Keratinocyte (primary cell): ENCODE measurements at regions not wholly inside any gene's neighbourhood (a gene's known extent, or its start where the extent isn't known, plus 50 kb on each side); places are given as distances from the start of the nearest gene placed in this dataset.

ENCODE experiments used
- DNase-seq: peaks from one replicate; pipeline ENCODE4 v3.0.0-alpha.2; 2011; ENCODE audit warnings: low read depth, missing footprints, low spot score
- FAIRE-seq: peaks from 2 replicates; lab custom pipeline; 2011; peaks lifted over from hg19 to GRCh38; lab: Jason Lieb, UNC
- H2AFZ ChIP-seq: 2 replicates; pipeline ENCODE4 v1.6.0; 2012; ENCODE audit warnings: low read length, control low read depth, inconsistent platforms; ENCODE audit not compliant: control insufficient read depth
- H3K27ac ChIP-seq: 2 replicates; pipeline ENCODE4 v1.5.1; 2011; ENCODE audit warnings: low read length; ENCODE audit not compliant: control insufficient read depth, insufficient read depth
- H3K27me3 ChIP-seq: 3 replicates; pipeline ENCODE4 v1.6.0; 2011; ENCODE audit warnings: low read length; ENCODE audit not compliant: control insufficient read depth, insufficient read depth; ENCODE audit errors: extremely low read depth
- H3K36me3 ChIP-seq, 2 experiments: 2 replicates in 1 of 2; 3 replicates in 1 of 2; pipeline ENCODE4 v1.5.1; 2011; ENCODE audit warnings: low read length in 2 of 2, mild to moderate bottlenecking in 1 of 2; ENCODE audit not compliant: control insufficient read depth in 2 of 2, insufficient read depth in 2 of 2; ENCODE audit errors: extremely low read depth in 1 of 2
- H3K4me1 ChIP-seq: 3 replicates; pipeline ENCODE4 v1.5.1; 2011; ENCODE audit warnings: low read length; ENCODE audit not compliant: control insufficient read depth, insufficient read depth; ENCODE audit errors: extremely low read depth
- H3K4me2 ChIP-seq: 3 replicates; pipeline ENCODE4 v1.6.0; 2011; ENCODE audit warnings: low read depth, low read length; ENCODE audit not compliant: control insufficient read depth, insufficient read depth; ENCODE audit errors: extremely low read depth
- H3K4me3 ChIP-seq, 3 experiments: fragments of 200-600 bp in 1 of 3; sonication (generic) in 1 of 3; 2 replicates in 2 of 3; 3 replicates in 1 of 3; pipeline ENCODE4 v1.5.1; 2011 to 2016; ENCODE audit warnings: low read length in 3 of 3, mild to moderate bottlenecking in 3 of 3, control low read depth in 2 of 3, inconsistent platforms in 1 of 3, low read depth in 1 of 3, mixed read lengths in 1 of 3, mixed run types in 1 of 3, moderate library complexity in 1 of 3; ENCODE audit not compliant: control insufficient read depth in 2 of 3, insufficient read depth in 2 of 3; ENCODE audit errors: extremely low read depth in 1 of 3
- H3K79me2 ChIP-seq: 2 replicates; pipeline ENCODE4 v1.6.0; 2012; ENCODE audit warnings: low read length; ENCODE audit not compliant: control insufficient read depth, insufficient read depth
- H3K9ac ChIP-seq: 3 replicates; pipeline ENCODE4 v1.6.0; 2011; ENCODE audit warnings: low read length; ENCODE audit not compliant: control insufficient read depth, insufficient read depth; ENCODE audit errors: extremely low read depth
- H3K9me1 ChIP-seq: 3 replicates; pipeline ENCODE4 v1.6.0; 2011; ENCODE audit warnings: low read length; ENCODE audit not compliant: control insufficient read depth, insufficient read depth; ENCODE audit errors: extremely low read depth
- H3K9me3 ChIP-seq: 2 replicates; pipeline ENCODE4 v1.5.1; 2012; ENCODE audit warnings: low read depth, low read length; ENCODE audit not compliant: control insufficient read depth
- H4K20me1 ChIP-seq: 3 replicates; pipeline ENCODE4 v1.6.0; 2011; ENCODE audit warnings: low read length; ENCODE audit not compliant: control insufficient read depth, insufficient read depth; ENCODE audit errors: extremely low read depth
- EZH2 ChIP-seq: IDR thresholded peaks from one replicate; pipeline ENCODE4 v1.6.1; 2012; ENCODE audit warnings: inconsistent platforms, mild to moderate bottlenecking, low read length, moderate library complexity
- dilution Hi-C: fragments of 300-500 bp; cut with MboI; formaldehyde crosslinking; loops from one replicate; pipeline ENCODE4 v1.7.0; 2020; ENCODE audit warnings: low sequenced_read_pairs; ENCODE audit not compliant: extremely low pct_ligation_motif_present
- TF ChIP-seq, protein P1 (sequence below), 3 experiments: IDR thresholded peaks in 1 of 3; conservative IDR thresholded peaks in 1 of 3; optimal IDR thresholded peaks in 1 of 3; 2 replicates in 2 of 3; 3 replicates in 1 of 3; pipeline versions ENCODE3 to v1.5.1; 2011; ENCODE audit warnings: low read length in 3 of 3, mild to moderate bottlenecking in 3 of 3, moderate library complexity in 2 of 3, control low read depth in 1 of 3, inconsistent platforms in 1 of 3; ENCODE audit not compliant: insufficient read depth in 2 of 3; ENCODE audit errors: extremely low read depth in 1 of 3

- H3K27ac ChIP-seq: no peak overlapping the region
- no peak overlapping the region for H3K9ac ChIP-seq
These were observed 52.0 kb upstream of the GLI2 start for GRCh38 chr2:120683701-120684100.

DNA sequence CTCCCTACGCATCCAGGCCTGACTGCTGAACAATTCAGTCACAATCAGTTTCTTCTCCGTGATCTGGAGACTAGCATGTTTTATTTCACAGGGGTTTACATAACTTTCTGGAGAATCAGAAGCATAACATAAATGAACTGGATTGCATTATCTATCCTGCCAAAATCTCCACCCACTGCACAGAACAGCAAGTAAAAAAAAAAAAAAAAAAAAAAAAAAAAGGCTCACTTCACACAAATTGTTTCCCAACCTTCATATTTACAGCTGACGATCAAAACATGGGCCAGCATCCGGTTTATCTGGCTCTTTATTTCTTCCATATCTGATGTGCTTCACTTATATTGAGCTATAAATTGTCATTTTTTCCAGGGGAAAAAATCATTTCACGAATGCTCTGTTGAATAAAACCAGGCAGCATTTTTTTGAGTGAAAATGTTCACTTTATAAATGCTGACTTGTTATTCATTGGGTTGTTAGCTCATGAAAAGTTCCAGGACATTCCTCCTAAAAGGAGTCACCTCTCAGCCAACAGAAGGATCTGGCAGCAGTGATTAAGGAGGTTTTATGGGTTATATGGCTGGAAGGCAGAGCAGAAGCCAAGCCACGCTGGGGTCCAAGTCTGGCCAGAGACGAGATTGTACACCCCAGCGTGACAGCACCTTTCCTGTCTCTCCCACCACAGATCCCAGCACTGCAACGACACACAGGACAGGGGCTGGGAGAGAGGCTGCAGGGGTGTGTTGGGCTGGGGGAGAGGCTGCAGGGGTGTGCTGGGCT, 51.2 kb upstream of the GLI2 start:
- no peak for FAIRE-seq
- H3K27me3 ChIP-seq: peaks cover 7% of the 10 kb centered on the region
- no peak overlapping the region for H3K9ac ChIP-seq
- no peak overlapping the region for H2AFZ ChIP-seq
- no peaks in the 10 kb centered on the region for H3K9me3 ChIP-seq
- H3K27ac ChIP-seq: no peak overlapping the region
- no peaks in the 10 kb centered on the region for H3K79me2 ChIP-seq
- TF ChIP-seq, protein P1, sequence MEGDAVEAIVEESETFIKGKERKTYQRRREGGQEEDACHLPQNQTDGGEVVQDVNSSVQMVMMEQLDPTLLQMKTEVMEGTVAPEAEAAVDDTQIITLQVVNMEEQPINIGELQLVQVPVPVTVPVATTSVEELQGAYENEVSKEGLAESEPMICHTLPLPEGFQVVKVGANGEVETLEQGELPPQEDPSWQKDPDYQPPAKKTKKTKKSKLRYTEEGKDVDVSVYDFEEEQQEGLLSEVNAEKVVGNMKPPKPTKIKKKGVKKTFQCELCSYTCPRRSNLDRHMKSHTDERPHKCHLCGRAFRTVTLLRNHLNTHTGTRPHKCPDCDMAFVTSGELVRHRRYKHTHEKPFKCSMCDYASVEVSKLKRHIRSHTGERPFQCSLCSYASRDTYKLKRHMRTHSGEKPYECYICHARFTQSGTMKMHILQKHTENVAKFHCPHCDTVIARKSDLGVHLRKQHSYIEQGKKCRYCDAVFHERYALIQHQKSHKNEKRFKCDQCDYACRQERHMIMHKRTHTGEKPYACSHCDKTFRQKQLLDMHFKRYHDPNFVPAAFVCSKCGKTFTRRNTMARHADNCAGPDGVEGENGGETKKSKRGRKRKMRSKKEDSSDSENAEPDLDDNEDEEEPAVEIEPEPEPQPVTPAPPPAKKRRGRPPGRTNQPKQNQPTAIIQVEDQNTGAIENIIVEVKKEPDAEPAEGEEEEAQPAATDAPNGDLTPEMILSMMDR (optimal IDR thresholded peaks at IDR 0.05 in 1 of 3, IDR thresholded peaks at IDR 0.05 in 1 of 3, conservative IDR thresholded peaks at IDR 0.05 in 1 of 3; ENCODE audit: extremely low read depth in 1 of 3, insufficient read depth in 2 of 3, low read length in 3 of 3): no peak
- TF ChIP-seq EZH2: no peak
- H3K4me1 ChIP-seq: no peaks in the 10 kb centered on the region
- DNase-seq: no peak
- H3K9me1 ChIP-seq: no peaks in the 10 kb centered on the region
- dilution Hi-C loops: no loop called here
- H4K20me1 ChIP-seq: no peaks in the 10 kb centered on the region
- no peak overlapping the region for H3K4me2 ChIP-seq
- H3K4me3 ChIP-seq: no peak overlapping the region
- H3K36me3 ChIP-seq: no peaks in the 10 kb centered on the region

More at GRCh38 chr2:120683701-120684100, 52.0 kb upstream of the GLI2 start:
- no peak for DNase-seq
- Histone ChIP-seq H3K4me2 (no peak overlapping the region), H3K27me3 (peaks cover 7% of the 10 kb centered on the region), H3K9me1 (no peaks in the 10 kb centered on the region), H3K79me2 (no peaks in the 10 kb centered on the region), H2AFZ (no peak overlapping the region), H3K36me3 (no peaks in the 10 kb centered on the region), H3K4me1 (no peaks in the 10 kb centered on the region), H4K20me1 (no peaks in the 10 kb centered on the region), H3K4me3 (no peak overlapping the region), H3K9me3 (no peaks in the 10 kb centered on the region)
- no peak for FAIRE-seq
- dilution Hi-C loops: no loop called here
- TF ChIP-seq, protein P1 (optimal IDR thresholded peaks at IDR 0.05 in 1 of 3, IDR thresholded peaks at IDR 0.05 in 1 of 3, conservative IDR thresholded peaks at IDR 0.05 in 1 of 3; ENCODE audit: extremely low read depth in 1 of 3, insufficient read depth in 2 of 3, low read length in 3 of 3): no peak
- no peak for TF ChIP-seq EZH2
